ENCODE measurements at regions not wholly inside any gene's neighbourhood (a gene's known extent, or its start where the extent isn't known, plus 50 kb on each side); places are given as distances from the start of the nearest gene placed in this dataset.

- Mint-ChIP-seq H3K4me1 (peaks cover 8% of the 10 kb centered on the region), H3K27me3 (peaks cover 42% of the 10 kb centered on the region), H3K4me3 (no peak overlapping the region), H3K27ac (no peak overlapping the region), H3K9me3 (ENCODE audit: low read depth) (no peaks in the 10 kb centered on the region), H3K36me3 (ENCODE audit: low read depth) (no peaks in the 10 kb centered on the region)
- ChIA-PET CTCF (interaction anchor here (7.8 kb wide), 1 partner anchor 529 kb away, joined by 68 read pairs; no protein-coding TSS in a partner anchor), POLR2A (no interaction called here)
- intact Hi-C loops (cut with DNase I, micrococcal nuclease): no loop called here
- ATAC-seq (no peak), DNase-seq (no peak)
Observed at GRCh38 chr2:176656038-176656775, 387.0 kb downstream of the MTX2 start.

- H3K4me1 Mint-ChIP-seq: peaks cover 8% of the 10 kb centered on the region
- no peak overlapping the region for H3K4me3 Mint-ChIP-seq
- no peak for ATAC-seq
- H3K36me3 Mint-ChIP-seq (ENCODE audit: low read depth): no peaks in the 10 kb centered on the region
- peaks cover 45% of the 10 kb centered on the region for H3K27me3 Mint-ChIP-seq
- DNase-seq: no peak
- intact Hi-C loops (cut with DNase I, micrococcal nuclease): no loop called here
- no peak overlapping the region for H3K27ac Mint-ChIP-seq
- ChIA-PET POLR2A (no interaction called here), CTCF (interaction anchor here (7.8 kb wide), 1 partner anchor 530 kb away, joined by 68 read pairs; no protein-coding TSS in a partner anchor)
- H3K9me3 Mint-ChIP-seq (ENCODE audit: low read depth): no peaks in the 10 kb centered on the region
Observed at GRCh38 chr2:176656776-176657140, 387.5 kb downstream of the MTX2 start.

GRCh38 chr2:176657393-176657792, 388.2 kb downstream of the MTX2 start:
- CTCF ChIA-PET: no interaction called here
- intact Hi-C loops (cut with DNase I, micrococcal nuclease): no loop called here
- POLR2A ChIA-PET: no interaction called here
- Mint-ChIP-seq H3K27me3 (peaks cover 44% of the 10 kb centered on the region), H3K36me3 (ENCODE audit: low read depth) (no peaks in the 10 kb centered on the region), H3K4me1 (peaks cover 7% of the 10 kb centered on the region), H3K27ac (no peak overlapping the region), H3K4me3 (no peak overlapping the region), H3K9me3 (ENCODE audit: low read depth) (no peaks in the 10 kb centered on the region)
- no peak for ATAC-seq
- DNase-seq: no peak

GRCh38 chr2:176658708-176659107, 389.5 kb downstream of the MTX2 start:
- H3K9me3 Mint-ChIP-seq (ENCODE audit: low read depth): no peaks in the 10 kb centered on the region
- H3K4me1 Mint-ChIP-seq: no peaks in the 10 kb centered on the region
- ATAC-seq: no peak
- no peak for DNase-seq
- H3K4me3 Mint-ChIP-seq: no peak overlapping the region
- ChIA-PET CTCF (interaction anchor here (1.0 kb wide), 1 partner anchor 24 kb away, joined by 3 read pairs; no protein-coding TSS in a partner anchor), POLR2A (interaction anchor here (0.7 kb wide), 1 partner anchor 68 kb away, joined by 3 read pairs; no protein-coding TSS in a partner anchor)
- H3K36me3 Mint-ChIP-seq (ENCODE audit: low read depth): no peaks in the 10 kb centered on the region
- H3K27ac Mint-ChIP-seq: no peak overlapping the region
- intact Hi-C loops (cut with DNase I, micrococcal nuclease): no loop called here
- H3K27me3 Mint-ChIP-seq: peaks cover 43% of the 10 kb centered on the region

- H3K27ac Mint-ChIP-seq: no peak overlapping the region
- DNase-seq (no peak), ATAC-seq (no peak)
- peaks cover 34% of the 10 kb centered on the region for H3K27me3 Mint-ChIP-seq
- no peaks in the 10 kb centered on the region for H3K9me3 Mint-ChIP-seq (ENCODE audit: low read depth)
- POLR2A ChIA-PET: no interaction called here
- CTCF ChIA-PET: interaction anchor here (1.3 to 8.1 kb wide), 2 partner anchors 8 to 10 kb away, joined by 7 to 57 read pairs; no protein-coding TSS in a partner anchor
- intact Hi-C loops (cut with DNase I, micrococcal nuclease): no loop called here
- H3K4me1 Mint-ChIP-seq: no peaks in the 10 kb centered on the region
- no peaks in the 10 kb centered on the region for H3K36me3 Mint-ChIP-seq (ENCODE audit: low read depth)
- H3K4me3 Mint-ChIP-seq: no peak overlapping the region
Observed at GRCh38 chr2:176662753-176663152, 393.5 kb downstream of the MTX2 start.

GRCh38 chr2:176664478-176664877, 395.2 kb downstream of the MTX2 start:
- Mint-ChIP-seq H3K27ac (no peak overlapping the region), H3K4me3 (no peak overlapping the region), H3K9me3 (ENCODE audit: low read depth) (no peaks in the 10 kb centered on the region), H3K4me1 (no peaks in the 10 kb centered on the region), H3K36me3 (ENCODE audit: low read depth) (no peaks in the 10 kb centered on the region), H3K27me3 (peaks cover 34% of the 10 kb centered on the region)
- intact Hi-C loops (cut with DNase I, micrococcal nuclease): no loop called here
- ATAC-seq (no peak), DNase-seq (no peak)
- POLR2A ChIA-PET: no interaction called here
- CTCF ChIA-PET: interaction anchor here (0.6 to 8.1 kb wide), 6 partner anchors 12 to 536 kb away, joined by 3 to 57 read pairs (median 3); no protein-coding TSS in a partner anchor

GRCh38 chr2:176665086-176665485, 395.8 kb downstream of the MTX2 start:
- H3K36me3 Mint-ChIP-seq (ENCODE audit: low read depth): no peaks in the 10 kb centered on the region
- H3K9me3 Mint-ChIP-seq (ENCODE audit: low read depth): no peaks in the 10 kb centered on the region
- no peak overlapping the region for H3K4me3 Mint-ChIP-seq
- ChIA-PET POLR2A (no interaction called here), CTCF (interaction anchor here (1.0 to 8.1 kb wide), 3 partner anchors 13 to 210 kb away, joined by 3 to 57 read pairs (median 3); no protein-coding TSS in a partner anchor)
- ATAC-seq (no peak), DNase-seq (no peak)
- H3K27ac Mint-ChIP-seq: no peak overlapping the region
- H3K4me1 Mint-ChIP-seq: no peaks in the 10 kb centered on the region
- intact Hi-C loops (cut with DNase I, micrococcal nuclease): no loop called here
- peaks cover 30% of the 10 kb centered on the region for H3K27me3 Mint-ChIP-seq

- Mint-ChIP-seq H3K36me3 (ENCODE audit: low read depth) (no peaks in the 10 kb centered on the region), H3K4me1 (no peaks in the 10 kb centered on the region), H3K4me3 (no peak overlapping the region), H3K27me3 (peaks cover 13% of the 10 kb centered on the region), H3K9me3 (ENCODE audit: low read depth) (no peaks in the 10 kb centered on the region), H3K27ac (no peak overlapping the region)
- ATAC-seq (no peak), DNase-seq (no peak)
- CTCF ChIA-PET: interaction anchor here (0.7 to 1.2 kb wide), 2 partner anchors 13 to 14 kb away, joined by 3 read pairs; no protein-coding TSS in a partner anchor
- intact Hi-C loops (cut with DNase I, micrococcal nuclease): no loop called here
- POLR2A ChIA-PET: no interaction called here
Observed at GRCh38 chr2:176668912-176669311, 399.7 kb downstream of the MTX2 start.

- Mint-ChIP-seq H3K36me3 (ENCODE audit: low read depth) (no peaks in the 10 kb centered on the region), H3K4me1 (no peaks in the 10 kb centered on the region), H3K27me3 (peaks cover 12% of the 10 kb centered on the region), H3K9me3 (ENCODE audit: low read depth) (no peaks in the 10 kb centered on the region), H3K27ac (no peak overlapping the region), H3K4me3 (no peak overlapping the region)
- intact Hi-C loops (cut with DNase I, micrococcal nuclease): no loop called here
- POLR2A ChIA-PET: no interaction called here
- DNase-seq: no peak
- CTCF ChIA-PET: interaction anchor here (0.7 to 1.2 kb wide), 2 partner anchors 12 to 15 kb away, joined by 3 read pairs; no protein-coding TSS in a partner anchor
- ATAC-seq: no peak
Observed at GRCh38 chr2:176669398-176670174, 400.3 kb downstream of the MTX2 start.

GRCh38 chr2:176675271-176675949, 406.2 kb downstream of the MTX2 start:
- peaks cover 13% of the 10 kb centered on the region for H3K27me3 Mint-ChIP-seq
- no peaks in the 10 kb centered on the region for H3K36me3 Mint-ChIP-seq (ENCODE audit: low read depth)
- no peaks in the 10 kb centered on the region for H3K4me1 Mint-ChIP-seq
- H3K27ac Mint-ChIP-seq: no peak overlapping the region
- H3K9me3 Mint-ChIP-seq (ENCODE audit: low read depth): no peaks in the 10 kb centered on the region
- DNase-seq (no peak), ATAC-seq (no peak)
- intact Hi-C loops (cut with DNase I, micrococcal nuclease): no loop called here
- CTCF ChIA-PET: interaction anchor here (0.6 kb wide), 1 partner anchor 81 kb away, joined by 3 read pairs; no protein-coding TSS in a partner anchor
- POLR2A ChIA-PET: no interaction called here
- no peak overlapping the region for H3K4me3 Mint-ChIP-seq

- H3K27ac Mint-ChIP-seq: no peak overlapping the region
- no peak for ATAC-seq
- POLR2A ChIA-PET: no interaction called here
Observed at GRCh38 chr2:176677746-176678265, 408.6 kb downstream of the MTX2 start.

More at GRCh38 chr2:176677746-176678265, 408.6 kb downstream of the MTX2 start:
- no peaks in the 10 kb centered on the region for H3K4me1 Mint-ChIP-seq
- CTCF ChIA-PET: no interaction called here
- no peak overlapping the region for H3K4me3 Mint-ChIP-seq
- intact Hi-C loops (cut with DNase I, micrococcal nuclease): no loop called here
- no peak for DNase-seq
- peaks cover 16% of the 10 kb centered on the region for H3K27me3 Mint-ChIP-seq
- H3K9me3 Mint-ChIP-seq (ENCODE audit: low read depth): no peaks in the 10 kb centered on the region
- H3K36me3 Mint-ChIP-seq (ENCODE audit: low read depth): no peaks in the 10 kb centered on the region

Data from activated CD4-positive, alpha-beta T cell treated with anti-CD3 and anti-CD28 coated beads for 36 hours (primary cell).